ENCODE measurements at regions not wholly inside any gene's neighbourhood (a gene's known extent, or its start where the extent isn't known, plus 50 kb on each side); places are given as distances from the start of the nearest gene placed in this dataset.

- Histone ChIP-seq H3K4me2 (ENCODE audit: low read length) (no peak overlapping the region), H3K9me2 (ENCODE audit: low read depth, low read length) (no peaks in the 10 kb centered on the region), H3K4me3 (ENCODE audit: low read depth, low read length, poor library complexity, severe bottlenecking) (no peak overlapping the region), H3K36me3 (ENCODE audit: insufficient read depth, low read length) (no peaks in the 10 kb centered on the region), H3K9ac (ENCODE audit: low read length) (no peak overlapping the region), H3K27me3 (ENCODE audit: insufficient read depth, low read length) (no peaks in the 10 kb centered on the region), H2AFZ (ENCODE audit: low read length) (no peak overlapping the region), H4K20me1 (ENCODE audit: insufficient read depth, low read length) (no peaks in the 10 kb centered on the region), H3K4me1 (ENCODE audit: insufficient read depth, low read length, severe bottlenecking) (no peaks in the 10 kb centered on the region), H3K27ac (ENCODE audit: low read depth, low read length, poor library complexity, severe bottlenecking) (no peak overlapping the region), H3K79me2 (ENCODE audit: insufficient read depth, low read length) (no peaks in the 10 kb centered on the region), H3F3A (ENCODE audit: insufficient read depth, low read length) (no peaks in the 10 kb centered on the region), H3K9me3 (ENCODE audit: low read length) (no peaks in the 10 kb centered on the region)
- TF ChIP-seq CTCF (IDR thresholded peaks at IDR 0.05; ENCODE audit: low read length) (no peak), EZH2 (IDR thresholded peaks at IDR 0.05; ENCODE audit: borderline replicate concordance, low read length) (no peak)
Measured at GRCh38 chr18:41072946-41073345, 882.1 kb upstream of the PIK3C3 start.

- H3K27ac ChIP-seq (ENCODE audit: low read depth, low read length, poor library complexity, severe bottlenecking): no peak overlapping the region
- H4K20me1 ChIP-seq (ENCODE audit: insufficient read depth, low read length): no peaks in the 10 kb centered on the region
- no peaks in the 10 kb centered on the region for H3K36me3 ChIP-seq (ENCODE audit: insufficient read depth, low read length)
- no peaks in the 10 kb centered on the region for H3K9me2 ChIP-seq (ENCODE audit: low read depth, low read length)
- TF ChIP-seq EZH2 (IDR thresholded peaks at IDR 0.05; ENCODE audit: borderline replicate concordance, low read length) (no peak), CTCF (IDR thresholded peaks at IDR 0.05; ENCODE audit: low read length) (no peak)
- no peaks in the 10 kb centered on the region for H3K27me3 ChIP-seq (ENCODE audit: insufficient read depth, low read length)
- H3K9me3 ChIP-seq (ENCODE audit: low read length): no peaks in the 10 kb centered on the region
- no peak overlapping the region for H2AFZ ChIP-seq (ENCODE audit: low read length)
- H3K79me2 ChIP-seq (ENCODE audit: insufficient read depth, low read length): no peaks in the 10 kb centered on the region
- no peak overlapping the region for H3K4me3 ChIP-seq (ENCODE audit: low read depth, low read length, poor library complexity, severe bottlenecking)
- H3K4me2 ChIP-seq (ENCODE audit: low read length): no peak overlapping the region
- H3F3A ChIP-seq (ENCODE audit: insufficient read depth, low read length): no peaks in the 10 kb centered on the region
- H3K9ac ChIP-seq (ENCODE audit: low read length): no peak overlapping the region
- H3K4me1 ChIP-seq (ENCODE audit: insufficient read depth, low read length, severe bottlenecking): no peaks in the 10 kb centered on the region
Measured at GRCh38 chr18:41071826-41072225, 883.2 kb upstream of the PIK3C3 start.

- Histone ChIP-seq H3K9ac (ENCODE audit: low read length) (no peak overlapping the region), H3K27ac (ENCODE audit: low read depth, low read length, poor library complexity, severe bottlenecking) (no peak overlapping the region), H3K4me3 (ENCODE audit: low read depth, low read length, poor library complexity, severe bottlenecking) (no peak overlapping the region), H3K9me3 (ENCODE audit: low read length) (no peaks in the 10 kb centered on the region), H3K36me3 (ENCODE audit: insufficient read depth, low read length) (no peaks in the 10 kb centered on the region), H3F3A (ENCODE audit: insufficient read depth, low read length) (no peaks in the 10 kb centered on the region), H3K9me2 (ENCODE audit: low read depth, low read length) (0 out of 2 replicates have a peak, but pooled peaks cover 3% of the 10 kb centered on the region), H3K4me2 (ENCODE audit: low read length) (no peak overlapping the region), H2AFZ (ENCODE audit: low read length) (no peak overlapping the region), H3K27me3 (ENCODE audit: insufficient read depth, low read length) (no peaks in the 10 kb centered on the region), H4K20me1 (ENCODE audit: insufficient read depth, low read length) (no peaks in the 10 kb centered on the region), H3K4me1 (ENCODE audit: insufficient read depth, low read length, severe bottlenecking) (no peaks in the 10 kb centered on the region), H3K79me2 (ENCODE audit: insufficient read depth, low read length) (no peaks in the 10 kb centered on the region)
- TF ChIP-seq CTCF (IDR thresholded peaks at IDR 0.05; ENCODE audit: low read length) (no peak), EZH2 (IDR thresholded peaks at IDR 0.05; ENCODE audit: borderline replicate concordance, low read length) (no peak)
Measured at GRCh38 chr18:41069167-41069566, 885.9 kb upstream of the PIK3C3 start.
